Osteocyte (in vitro differentiated cells): ENCODE measurements at regions not wholly inside any gene's neighbourhood (a gene's known extent, or its start where the extent isn't known, plus 50 kb on each side); places are given as distances from the start of the nearest gene placed in this dataset.

Source experiments
- DNase-seq: peaks from one replicate; pipeline ENCODE4 v3.0.0; 2021; ENCODE audit warnings: mixed read lengths; ENCODE audit not compliant: unreplicated experiment; ENCODE audit errors: extremely low spot score
- H3K27ac Mint-ChIP-seq: one replicate; pipeline ENCODE4 v1.8.0; 2021; ENCODE audit warnings: mild to moderate bottlenecking, mixed read lengths; ENCODE audit not compliant: unreplicated experiment
- H3K27me3 Mint-ChIP-seq: one replicate; pipeline ENCODE4 v1.8.0; 2021; ENCODE audit warnings: mixed read lengths; ENCODE audit not compliant: unreplicated experiment
- H3K36me3 Mint-ChIP-seq: one replicate; pipeline ENCODE4 v1.8.0; 2021; ENCODE audit warnings: mixed read lengths; ENCODE audit not compliant: unreplicated experiment
- H3K4me1 Mint-ChIP-seq: one replicate; pipeline ENCODE4 v1.8.0; 2021; ENCODE audit warnings: mixed read lengths; ENCODE audit not compliant: unreplicated experiment
- H3K4me3 Mint-ChIP-seq: one replicate; pipeline ENCODE4 v1.8.0; 2021; ENCODE audit warnings: mild to moderate bottlenecking, moderate library complexity, mixed read lengths; ENCODE audit not compliant: unreplicated experiment
- H3K9me3 Mint-ChIP-seq: one replicate; pipeline ENCODE4 v1.8.0; 2021; ENCODE audit warnings: mixed read lengths; ENCODE audit not compliant: unreplicated experiment
- CTCF ChIP-seq: fragments of 200-600 bp; sonication (generic); IDR thresholded peaks from 2 replicates; pipeline ENCODE4 v1.5.0; 2021; ENCODE audit warnings: antibody characterized with exemption, mild to moderate bottlenecking, moderate library complexity

- Mint-ChIP-seq H3K4me3 (no peak overlapping the region), H3K36me3 (no peaks in the 10 kb centered on the region), H3K9me3 (peaks cover 9% of the 10 kb centered on the region), H3K27ac (no peak overlapping the region), H3K4me1 (peaks cover 15% of the 10 kb centered on the region), H3K27me3 (no peaks in the 10 kb centered on the region)
- no peak for DNase-seq
- TF ChIP-seq CTCF: no peak
Observed at GRCh38 chr4:157961229-157961990, 211.4 kb downstream of the GASK1B start.

- Mint-ChIP-seq H3K27ac (no peak overlapping the region), H3K4me1 (peaks cover 9% of the 10 kb centered on the region), H3K9me3 (peaks cover 7% of the 10 kb centered on the region), H3K36me3 (no peaks in the 10 kb centered on the region), H3K27me3 (no peaks in the 10 kb centered on the region), H3K4me3 (no peak overlapping the region)
- TF ChIP-seq CTCF: no peak
- DNase-seq: no peak
Observed at GRCh38 chr4:157957905-157958304, 214.9 kb downstream of the GASK1B start.

GRCh38 chr4:157942017-157942416 is 230.8 kb downstream of the GASK1B start:
- no peak for TF ChIP-seq CTCF
- Mint-ChIP-seq H3K36me3 (peaks cover 2% of the 10 kb centered on the region), H3K4me3 (no peak overlapping the region), H3K4me1 (no peaks in the 10 kb centered on the region), H3K27me3 (peaks cover 12% of the 10 kb centered on the region), H3K9me3 (no peaks in the 10 kb centered on the region), H3K27ac (no peak overlapping the region)
- no peak for DNase-seq

GRCh38 chr4:157934151-157934550 is 238.7 kb downstream of the GASK1B start:
- DNase-seq: no peak
- no peaks in the 10 kb centered on the region for H3K9me3 Mint-ChIP-seq
- TF ChIP-seq CTCF: no peak
- H3K27ac Mint-ChIP-seq: no peak overlapping the region
- peaks cover 7% of the 10 kb centered on the region for H3K27me3 Mint-ChIP-seq
- no peaks in the 10 kb centered on the region for H3K36me3 Mint-ChIP-seq
- no peak overlapping the region for H3K4me3 Mint-ChIP-seq
- H3K4me1 Mint-ChIP-seq: no peaks in the 10 kb centered on the region

DNA sequence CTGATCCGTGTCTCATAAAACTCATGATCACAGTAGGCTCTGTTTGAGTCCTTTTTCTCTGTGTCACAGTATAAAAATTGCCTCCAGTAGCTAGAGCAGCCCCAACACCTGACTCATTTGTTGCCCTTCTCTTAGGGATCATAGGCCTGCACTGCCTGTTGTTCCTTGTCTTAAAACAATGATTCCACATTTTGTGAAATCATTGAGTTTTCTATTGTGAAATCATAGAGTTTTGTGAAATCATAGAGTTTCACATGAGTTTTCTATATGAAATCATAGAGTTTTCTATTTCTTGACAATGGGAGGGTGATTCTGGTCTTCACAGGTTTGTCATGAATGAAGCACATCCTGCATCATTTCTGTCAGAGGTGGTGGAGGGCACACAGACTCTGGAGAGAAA is 239.9 kb downstream of the GASK1B start:
- H3K9me3 Mint-ChIP-seq: no peaks in the 10 kb centered on the region
- no peak for TF ChIP-seq CTCF

More for the DNA sequence above, 239.9 kb downstream of the GASK1B start:
- Mint-ChIP-seq H3K27ac (no peak overlapping the region), H3K4me3 (no peak overlapping the region), H3K36me3 (no peaks in the 10 kb centered on the region), H3K27me3 (peaks cover 7% of the 10 kb centered on the region), H3K4me1 (no peaks in the 10 kb centered on the region)
- no peak for DNase-seq
